HuH-7 (cell line): ENCODE measurements at regions not wholly inside any gene's neighbourhood (a gene's known extent, or its start where the extent isn't known, plus 50 kb on each side); places are given as distances from the start of the nearest gene placed in this dataset.

Experiments used
- DNase-seq: peaks from one replicate; pipeline ENCODE4 v3.0.0; 2011; ENCODE audit warnings: low spot score

- no peak for DNase-seq
Measured at GRCh38 chr1:118246646-118247045, 61.6 kb upstream of the SPAG17 start.

GRCh38 chr1:118244194-118244593 is 59.2 kb upstream of the SPAG17 start:
- no peak for DNase-seq

GRCh38 chr1:118243269-118243668 is 58.2 kb upstream of the SPAG17 start:
- no peak for DNase-seq
